ENCODE measurements at regions not wholly inside any gene's neighbourhood (a gene's known extent, or its start where the extent isn't known, plus 50 kb on each side); places are given as distances from the start of the nearest gene placed in this dataset.

GRCh38 chr10:128892005-128892404 is 575.0 kb upstream of the MGMT start:
- Histone ChIP-seq H3K27me3 (replicated peaks; ENCODE audit: control insufficient read depth, insufficient read depth, low read length) (no peaks in the 10 kb centered on the region), H3K4me3 (replicated peaks; ENCODE audit: low read depth, low read length) (no peak overlapping the region), H3K36me3 (ENCODE audit: control insufficient read depth, insufficient read depth, low read length) (no peaks in the 10 kb centered on the region)
- no peak for DNase-seq (ENCODE audit: extremely low read depth, insufficient read length)
- no peak for TF ChIP-seq CTCF (IDR thresholded peaks at IDR 0.05; ENCODE audit: insufficient read depth, low read length, poor library complexity, severe bottlenecking)

- H3K4me3 ChIP-seq (replicated peaks; ENCODE audit: low read depth, low read length) = no peak overlapping the region
- H3K36me3 ChIP-seq (ENCODE audit: control insufficient read depth, insufficient read depth, low read length) = no peaks in the 10 kb centered on the region
- H3K27me3 ChIP-seq (replicated peaks; ENCODE audit: control insufficient read depth, insufficient read depth, low read length) = no peaks in the 10 kb centered on the region
- DNase-seq (ENCODE audit: extremely low read depth, insufficient read length) = no peak
- TF ChIP-seq CTCF (IDR thresholded peaks at IDR 0.05; ENCODE audit: insufficient read depth, low read length, poor library complexity, severe bottlenecking) = no peak
These were observed 572.4 kb upstream of the MGMT start for GRCh38 chr10:128894641-128895040.

- no peaks in the 10 kb centered on the region for H3K27me3 ChIP-seq (replicated peaks; ENCODE audit: control insufficient read depth, insufficient read depth, low read length)
- no peak for TF ChIP-seq CTCF (IDR thresholded peaks at IDR 0.05; ENCODE audit: insufficient read depth, low read length, poor library complexity, severe bottlenecking)
- DNase-seq (ENCODE audit: extremely low read depth, insufficient read length) = no peak
- no peak overlapping the region for H3K4me3 ChIP-seq (replicated peaks; ENCODE audit: low read depth, low read length)
- H3K36me3 ChIP-seq (ENCODE audit: control insufficient read depth, insufficient read depth, low read length) = no peaks in the 10 kb centered on the region
These were observed 571.6 kb upstream of the MGMT start for GRCh38 chr10:128895473-128895872.

GRCh38 chr10:128896116-128896795 is 570.8 kb upstream of the MGMT start:
- no peak for DNase-seq (ENCODE audit: extremely low read depth, insufficient read length)
- Histone ChIP-seq H3K27me3 (replicated peaks; ENCODE audit: control insufficient read depth, insufficient read depth, low read length) (no peaks in the 10 kb centered on the region), H3K36me3 (ENCODE audit: control insufficient read depth, insufficient read depth, low read length) (no peaks in the 10 kb centered on the region), H3K4me3 (replicated peaks; ENCODE audit: low read depth, low read length) (no peak overlapping the region)
- no peak for TF ChIP-seq CTCF (IDR thresholded peaks at IDR 0.05; ENCODE audit: insufficient read depth, low read length, poor library complexity, severe bottlenecking)

- Histone ChIP-seq H3K27me3 (replicated peaks; ENCODE audit: control insufficient read depth, insufficient read depth, low read length) (no peaks in the 10 kb centered on the region), H3K36me3 (ENCODE audit: control insufficient read depth, insufficient read depth, low read length) (no peaks in the 10 kb centered on the region), H3K4me3 (replicated peaks; ENCODE audit: low read depth, low read length) (no peak overlapping the region)
- DNase-seq (ENCODE audit: extremely low read depth, insufficient read length) = no peak
- TF ChIP-seq CTCF (IDR thresholded peaks at IDR 0.05; ENCODE audit: insufficient read depth, low read length, poor library complexity, severe bottlenecking) = no peak
These were observed 570.1 kb upstream of the MGMT start for GRCh38 chr10:128896963-128897362.

All from GM06990 (cell line).